ENCODE measurements at regions not wholly inside any gene's neighbourhood (a gene's known extent, or its start where the extent isn't known, plus 50 kb on each side); places are given as distances from the start of the nearest gene placed in this dataset.

DNA sequence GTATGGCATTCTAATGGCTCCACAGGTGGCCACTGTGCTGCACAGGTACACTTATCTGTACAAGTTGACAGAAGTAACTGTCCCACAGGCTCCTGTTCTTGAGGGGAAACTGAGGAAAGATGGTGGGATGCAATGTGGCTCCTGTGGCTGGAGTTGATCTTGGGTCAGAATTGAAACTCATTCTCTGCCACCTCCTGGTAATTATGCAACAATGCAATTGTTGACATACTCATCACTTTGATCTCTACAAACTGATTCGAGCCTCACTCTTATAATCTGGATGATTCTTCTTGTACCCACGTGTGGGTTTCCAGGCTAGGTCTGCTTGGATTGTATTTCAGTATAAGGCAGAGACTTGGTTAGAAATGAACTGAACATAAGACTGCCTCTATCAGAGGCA is 148.8 kb downstream of the CCNG2 start:
- DNase-seq (ENCODE audit: low read depth) = no peak
- H3K4me3 ChIP-seq (ENCODE audit: low read depth, low read length) = no peak overlapping the region
- TF ChIP-seq CTCF (conservative IDR thresholded peaks at IDR 0.05; ENCODE audit: low read depth, low read length) = no peak

- no peak for DNase-seq (ENCODE audit: low read depth)
- no peak for TF ChIP-seq CTCF (conservative IDR thresholded peaks at IDR 0.05; ENCODE audit: low read depth, low read length)
Observed at GRCh38 chr4:77306496-77306895, 149.5 kb downstream of the CCNG2 start.

GRCh38 chr4:77308843-77309242 is 151.8 kb downstream of the CCNG2 start:
- peak; percentile 41 for DNase-seq (ENCODE audit: low read depth)
- TF ChIP-seq CTCF (conservative IDR thresholded peaks at IDR 0.05; ENCODE audit: low read depth, low read length) = peak; percentile 46
- no peak overlapping the region for H3K4me3 ChIP-seq (ENCODE audit: low read depth, low read length)

More at GRCh38 chr4:77306496-77306895, 149.5 kb downstream of the CCNG2 start:
- no peak overlapping the region for H3K4me3 ChIP-seq (ENCODE audit: low read depth, low read length)

GRCh38 chr4:77309496-77309895 is 152.5 kb downstream of the CCNG2 start:
- H3K4me3 ChIP-seq (ENCODE audit: low read depth, low read length) = no peak overlapping the region
- DNase-seq (ENCODE audit: low read depth) = no peak
- no peak for TF ChIP-seq CTCF (conservative IDR thresholded peaks at IDR 0.05; ENCODE audit: low read depth, low read length)

- no peak overlapping the region for H3K4me3 ChIP-seq (ENCODE audit: low read depth, low read length)
- DNase-seq (ENCODE audit: low read depth) = no peak
- no peak for TF ChIP-seq CTCF (conservative IDR thresholded peaks at IDR 0.05; ENCODE audit: low read depth, low read length)
Observed at GRCh38 chr4:77310931-77311330, 153.9 kb downstream of the CCNG2 start.

- no peak overlapping the region for H3K4me3 ChIP-seq (ENCODE audit: low read depth, low read length)
- no peak for DNase-seq (ENCODE audit: low read depth)
- TF ChIP-seq CTCF (conservative IDR thresholded peaks at IDR 0.05; ENCODE audit: low read depth, low read length) = no peak
Observed at GRCh38 chr4:77314697-77315096, 157.7 kb downstream of the CCNG2 start.

DNA sequence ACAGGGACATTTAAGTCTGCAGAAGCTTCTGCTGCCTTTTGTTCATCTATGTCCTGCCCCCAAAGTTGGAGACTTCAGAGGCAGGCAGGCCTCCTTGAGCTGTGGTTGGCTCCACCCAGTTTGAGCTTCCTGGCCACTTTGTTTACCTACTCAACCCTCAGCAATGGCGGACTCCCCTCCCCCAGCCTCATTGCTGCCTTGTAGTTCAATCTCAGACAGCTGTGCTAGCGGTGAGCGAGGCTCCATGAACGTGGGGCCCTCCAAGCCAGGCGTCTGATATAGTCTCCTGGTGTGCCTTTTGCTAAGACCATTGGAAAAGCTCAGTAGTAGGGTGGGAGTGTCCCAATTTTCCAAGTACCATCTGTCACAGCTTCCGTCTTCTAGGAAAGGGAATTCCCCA is 170.1 kb downstream of the CCNG2 start:
- no peak for DNase-seq (ENCODE audit: low read depth)
- no peak overlapping the region for H3K4me3 ChIP-seq (ENCODE audit: low read depth, low read length)
- no peak for TF ChIP-seq CTCF (conservative IDR thresholded peaks at IDR 0.05; ENCODE audit: low read depth, low read length)
